ENCODE measurements at regions not wholly inside any gene's neighbourhood (a gene's known extent, or its start where the extent isn't known, plus 50 kb on each side); places are given as distances from the start of the nearest gene placed in this dataset.

- no peak overlapping the region for H3K4me3 ChIP-seq (ENCODE audit: low read depth, low read length)
- in situ Hi-C loops (cut with HindIII; ENCODE audit: low sequenced_read_pairs), result no loop called here
- DNase-seq (ENCODE audit: low read depth), result no peak
- no peak for TF ChIP-seq CTCF (IDR thresholded peaks at IDR 0.05; ENCODE audit: low read depth, low read length, missing control alignments)
These were observed 532.3 kb downstream of the MAFB start for GRCh38 chr20:40156600-40157317.

DNA sequence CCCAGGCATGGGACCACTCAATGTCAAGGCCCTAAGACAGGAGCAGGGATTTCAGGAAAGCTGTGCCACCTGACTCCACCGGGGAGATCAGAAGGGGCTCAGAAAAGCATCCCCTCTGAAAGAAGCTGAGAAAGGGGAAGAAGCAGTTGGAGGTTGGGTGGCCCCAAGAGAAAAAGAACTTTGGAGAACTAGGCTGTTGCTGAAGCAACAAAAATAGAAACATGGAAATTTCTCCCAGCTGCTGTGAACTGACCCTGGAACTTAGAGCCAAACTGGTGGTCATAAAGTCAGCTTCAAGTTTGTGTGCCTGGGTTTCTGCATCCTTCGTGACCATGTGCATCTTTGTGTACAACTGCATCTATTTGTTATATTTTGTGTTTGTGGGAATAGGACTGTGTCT lies 534.5 kb downstream of the MAFB start:
- H3K4me3 ChIP-seq (ENCODE audit: low read depth, low read length), result no peak overlapping the region
- in situ Hi-C loops (cut with HindIII; ENCODE audit: low sequenced_read_pairs), result no loop called here
- DNase-seq (ENCODE audit: low read depth), result no peak
- no peak for TF ChIP-seq CTCF (IDR thresholded peaks at IDR 0.05; ENCODE audit: low read depth, low read length, missing control alignments)

- TF ChIP-seq CTCF (IDR thresholded peaks at IDR 0.05; ENCODE audit: low read depth, low read length, missing control alignments), result no peak
- in situ Hi-C loops (cut with HindIII; ENCODE audit: low sequenced_read_pairs), result no loop called here
- no peak overlapping the region for H3K4me3 ChIP-seq (ENCODE audit: low read depth, low read length)
- DNase-seq (ENCODE audit: low read depth), result no peak
These were observed 540.1 kb downstream of the MAFB start for GRCh38 chr20:40148886-40149285.

GRCh38 chr20:40146071-40146470 lies 543.0 kb downstream of the MAFB start:
- DNase-seq (ENCODE audit: low read depth), result no peak
- in situ Hi-C loops (cut with HindIII; ENCODE audit: low sequenced_read_pairs), result no loop called here
- H3K4me3 ChIP-seq (ENCODE audit: low read depth, low read length), result no peak overlapping the region
- no peak for TF ChIP-seq CTCF (IDR thresholded peaks at IDR 0.05; ENCODE audit: low read depth, low read length, missing control alignments)

DNA sequence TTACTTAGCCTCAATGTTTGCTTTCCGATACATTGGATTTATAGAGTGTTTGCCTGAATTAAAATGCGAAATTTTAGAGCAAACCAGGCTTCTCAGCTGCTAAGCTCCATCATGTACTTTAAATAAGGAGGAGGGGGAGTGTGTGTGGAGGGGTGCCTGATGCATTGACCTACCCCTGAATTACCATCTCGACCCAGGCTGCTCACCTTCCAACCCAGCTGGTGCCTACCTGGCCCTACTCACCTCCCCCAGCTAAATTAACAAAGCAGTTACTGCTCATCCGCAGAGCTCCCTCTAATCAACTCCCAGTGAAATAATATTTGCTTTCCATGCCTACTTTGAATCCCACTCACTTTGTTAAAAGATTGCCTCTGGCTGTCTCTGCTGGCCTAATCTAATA lies 544.5 kb downstream of the MAFB start:
- in situ Hi-C loops (cut with HindIII; ENCODE audit: low sequenced_read_pairs), result no loop called here
- DNase-seq (ENCODE audit: low read depth), result no peak
- TF ChIP-seq CTCF (IDR thresholded peaks at IDR 0.05; ENCODE audit: low read depth, low read length, missing control alignments), result no peak
- H3K4me3 ChIP-seq (ENCODE audit: low read depth, low read length), result no peak overlapping the region

DNA sequence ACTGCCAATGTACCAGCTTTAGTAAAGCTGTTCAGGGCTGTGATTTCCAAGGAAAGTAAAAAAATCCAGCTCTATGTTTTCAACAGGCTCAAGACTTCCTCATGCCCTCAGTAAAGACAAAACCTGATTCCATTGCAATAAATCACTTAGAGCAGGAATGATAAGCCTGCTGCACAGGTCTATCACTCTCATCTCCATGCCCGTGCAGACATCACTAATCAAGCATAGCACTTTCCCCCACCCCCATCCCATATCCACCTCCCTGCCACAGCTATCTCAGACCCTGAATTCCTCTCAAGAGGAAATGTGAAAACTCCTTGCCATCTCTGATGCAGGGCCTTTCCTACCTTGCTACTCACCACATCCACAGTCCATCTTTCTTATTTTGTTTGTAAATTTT lies 554.9 kb downstream of the MAFB start:
- no peak for TF ChIP-seq CTCF (IDR thresholded peaks at IDR 0.05; ENCODE audit: low read depth, low read length, missing control alignments)
- in situ Hi-C loops (cut with HindIII; ENCODE audit: low sequenced_read_pairs), result loop anchor here (5.0 kb wide), 1 partner anchor 102 kb away; no protein-coding TSS in a partner anchor
- no peak overlapping the region for H3K4me3 ChIP-seq (ENCODE audit: low read depth, low read length)
- no peak for DNase-seq (ENCODE audit: low read depth)
